OCI-LY1 (cell line): ENCODE measurements at regions not wholly inside any gene's neighbourhood (a gene's known extent, or its start where the extent isn't known, plus 50 kb on each side); places are given as distances from the start of the nearest gene placed in this dataset.

ENCODE experiments used
- EZH2 ChIP-seq: fragments of 200-600 bp; sonication (generic), shearing (Covaris generic); IDR thresholded peaks from 2 replicates; pipeline ENCODE4 v1.8.0; 2017; ENCODE audit warnings: borderline replicate concordance, mixed run types, mild to moderate bottlenecking, antibody characterized with exemption, low read length, moderate library complexity, mixed read lengths
- TF ChIP-seq, protein P1 (sequence below): fragments of 200-600 bp; sonication (generic), shearing (Covaris generic); IDR thresholded peaks from 2 replicates; pipeline ENCODE4 v1.5.1; 2017; ENCODE audit warnings: mild to moderate bottlenecking, antibody characterized with exemption, low read length, moderate library complexity, mixed read lengths

DNA sequence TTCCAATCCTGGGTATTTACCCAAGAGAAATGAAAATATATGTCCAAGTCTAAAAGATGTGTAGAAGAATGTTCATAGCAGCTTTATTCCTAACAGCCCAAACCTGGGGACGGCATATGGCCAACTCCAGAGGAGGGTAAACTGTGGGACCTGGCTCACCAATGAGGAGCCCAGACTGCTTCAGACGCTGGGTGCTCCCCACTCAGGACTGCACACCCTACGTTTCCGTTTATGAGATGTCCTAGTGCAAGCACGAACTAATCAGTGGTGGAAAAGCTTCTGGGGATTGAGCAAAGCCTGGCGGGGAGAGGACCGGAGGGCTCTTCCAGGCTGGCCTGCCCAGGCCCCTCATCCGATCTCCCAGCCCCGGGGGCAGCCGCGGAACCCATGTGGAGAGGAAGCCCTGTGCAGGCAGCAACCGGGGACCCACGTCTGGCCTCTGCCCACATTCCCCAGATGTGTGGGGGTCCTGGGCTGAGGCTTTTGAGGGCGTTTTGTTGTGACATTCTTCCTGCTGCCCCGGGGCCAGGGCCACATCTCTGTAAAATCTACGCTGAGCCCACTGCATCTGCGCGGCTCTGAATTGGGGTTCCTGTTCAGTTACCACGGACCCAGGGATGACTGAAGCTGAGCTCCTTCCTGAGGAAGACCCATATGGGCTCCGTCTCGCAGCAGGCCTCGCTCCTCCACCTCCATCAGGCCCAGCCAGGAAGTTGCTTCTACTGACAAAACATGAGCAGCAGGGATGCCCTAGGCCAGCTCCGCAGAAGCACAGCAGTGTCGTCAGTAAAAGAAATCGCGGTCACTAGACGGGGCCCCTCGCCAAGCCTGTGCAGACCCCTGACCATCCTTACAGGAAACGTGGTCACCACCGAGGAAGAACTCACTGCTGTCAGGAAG is 188.0 kb downstream of the DLL1 start:
- TF ChIP-seq, protein P1, sequence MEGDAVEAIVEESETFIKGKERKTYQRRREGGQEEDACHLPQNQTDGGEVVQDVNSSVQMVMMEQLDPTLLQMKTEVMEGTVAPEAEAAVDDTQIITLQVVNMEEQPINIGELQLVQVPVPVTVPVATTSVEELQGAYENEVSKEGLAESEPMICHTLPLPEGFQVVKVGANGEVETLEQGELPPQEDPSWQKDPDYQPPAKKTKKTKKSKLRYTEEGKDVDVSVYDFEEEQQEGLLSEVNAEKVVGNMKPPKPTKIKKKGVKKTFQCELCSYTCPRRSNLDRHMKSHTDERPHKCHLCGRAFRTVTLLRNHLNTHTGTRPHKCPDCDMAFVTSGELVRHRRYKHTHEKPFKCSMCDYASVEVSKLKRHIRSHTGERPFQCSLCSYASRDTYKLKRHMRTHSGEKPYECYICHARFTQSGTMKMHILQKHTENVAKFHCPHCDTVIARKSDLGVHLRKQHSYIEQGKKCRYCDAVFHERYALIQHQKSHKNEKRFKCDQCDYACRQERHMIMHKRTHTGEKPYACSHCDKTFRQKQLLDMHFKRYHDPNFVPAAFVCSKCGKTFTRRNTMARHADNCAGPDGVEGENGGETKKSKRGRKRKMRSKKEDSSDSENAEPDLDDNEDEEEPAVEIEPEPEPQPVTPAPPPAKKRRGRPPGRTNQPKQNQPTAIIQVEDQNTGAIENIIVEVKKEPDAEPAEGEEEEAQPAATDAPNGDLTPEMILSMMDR = no peak
- TF ChIP-seq EZH2 = no peak
